AG04449 (cell line): ENCODE measurements at regions not wholly inside any gene's neighbourhood (a gene's known extent, or its start where the extent isn't known, plus 50 kb on each side); places are given as distances from the start of the nearest gene placed in this dataset.

Experiments
- CTCF ChIA-PET: fragments of 350-600 bp; formaldehyde crosslinking; extraction: SDS; loops from one replicate; lab custom pipeline; 2021; ENCODE audit warnings: antibody characterized with exemption; lab: Yijun Ruan, JAX
- POLR2A ChIA-PET: fragments of 400-600, 350-600 bp; formaldehyde crosslinking; extraction: SDS; loops from one replicate; lab custom pipeline; 2020; ENCODE audit warnings: antibody characterized with exemption, inconsistent platforms; lab: Yijun Ruan, JAX
- DNase-seq: peaks from one replicate; pipeline ENCODE4 v3.0.0-alpha.2; 2010; ENCODE audit warnings: low read depth, low spot score
- H3K4me3 ChIP-seq: 2 replicates; pipeline ENCODE4 v1.5.1; 2011; ENCODE audit warnings: low read depth, mild to moderate bottlenecking, control low read depth, low read length
- TF ChIP-seq, protein P1 (sequence below): IDR thresholded peaks from one replicate; pipeline ENCODE4 v1.5.1; 2011; ENCODE audit warnings: mild to moderate bottlenecking, moderate library complexity, low read length, control low read depth, inconsistent platforms; ENCODE audit not compliant: insufficient read depth; ENCODE audit errors: missing control alignments

DNA sequence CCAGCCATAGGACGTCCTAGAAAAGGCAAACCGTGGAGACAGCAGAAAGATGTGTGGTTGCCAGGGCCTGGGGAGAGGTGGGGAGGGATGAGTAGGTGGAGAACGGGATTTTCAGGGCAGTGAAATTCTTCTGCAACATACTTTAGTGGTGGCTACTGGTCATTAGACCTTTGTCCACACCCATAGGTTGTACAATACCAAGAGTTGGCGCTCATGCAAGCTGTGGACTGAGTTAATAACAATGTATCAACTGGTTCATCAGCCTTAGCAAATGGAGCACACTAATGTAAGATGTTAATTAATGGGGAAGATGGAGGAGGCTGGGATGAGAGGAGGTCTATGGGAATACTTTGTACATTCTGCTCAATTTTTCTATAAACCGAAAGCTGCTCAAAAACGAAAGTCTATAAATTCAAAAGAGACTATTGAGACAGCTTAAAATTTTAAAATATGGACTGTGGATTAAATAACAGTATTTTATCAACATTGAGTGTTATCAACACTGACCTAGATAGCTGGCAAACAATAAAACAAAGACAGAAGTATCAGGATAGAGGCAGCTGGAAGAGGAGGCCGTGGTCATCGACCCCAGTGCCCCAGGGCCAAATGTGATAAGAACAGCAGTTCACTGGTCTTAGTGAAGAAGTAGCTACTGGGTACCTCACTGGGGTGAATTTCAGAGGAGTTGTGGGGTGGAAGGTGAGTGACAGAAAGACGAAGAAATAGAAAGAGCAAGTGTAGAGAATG, 90.9 kb downstream of the SYNE3 start:
- POLR2A ChIA-PET, result no interaction called here
- CTCF ChIA-PET, result interaction anchor here (1.3 to 6.9 kb wide), 3 partner anchors 9 to 102 kb away, joined by 3 to 76 read pairs (median 5); no protein-coding TSS in a partner anchor
- no peak overlapping the region for H3K4me3 ChIP-seq
- TF ChIP-seq, protein P1, sequence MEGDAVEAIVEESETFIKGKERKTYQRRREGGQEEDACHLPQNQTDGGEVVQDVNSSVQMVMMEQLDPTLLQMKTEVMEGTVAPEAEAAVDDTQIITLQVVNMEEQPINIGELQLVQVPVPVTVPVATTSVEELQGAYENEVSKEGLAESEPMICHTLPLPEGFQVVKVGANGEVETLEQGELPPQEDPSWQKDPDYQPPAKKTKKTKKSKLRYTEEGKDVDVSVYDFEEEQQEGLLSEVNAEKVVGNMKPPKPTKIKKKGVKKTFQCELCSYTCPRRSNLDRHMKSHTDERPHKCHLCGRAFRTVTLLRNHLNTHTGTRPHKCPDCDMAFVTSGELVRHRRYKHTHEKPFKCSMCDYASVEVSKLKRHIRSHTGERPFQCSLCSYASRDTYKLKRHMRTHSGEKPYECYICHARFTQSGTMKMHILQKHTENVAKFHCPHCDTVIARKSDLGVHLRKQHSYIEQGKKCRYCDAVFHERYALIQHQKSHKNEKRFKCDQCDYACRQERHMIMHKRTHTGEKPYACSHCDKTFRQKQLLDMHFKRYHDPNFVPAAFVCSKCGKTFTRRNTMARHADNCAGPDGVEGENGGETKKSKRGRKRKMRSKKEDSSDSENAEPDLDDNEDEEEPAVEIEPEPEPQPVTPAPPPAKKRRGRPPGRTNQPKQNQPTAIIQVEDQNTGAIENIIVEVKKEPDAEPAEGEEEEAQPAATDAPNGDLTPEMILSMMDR, result no peak
- no peak for DNase-seq

DNA sequence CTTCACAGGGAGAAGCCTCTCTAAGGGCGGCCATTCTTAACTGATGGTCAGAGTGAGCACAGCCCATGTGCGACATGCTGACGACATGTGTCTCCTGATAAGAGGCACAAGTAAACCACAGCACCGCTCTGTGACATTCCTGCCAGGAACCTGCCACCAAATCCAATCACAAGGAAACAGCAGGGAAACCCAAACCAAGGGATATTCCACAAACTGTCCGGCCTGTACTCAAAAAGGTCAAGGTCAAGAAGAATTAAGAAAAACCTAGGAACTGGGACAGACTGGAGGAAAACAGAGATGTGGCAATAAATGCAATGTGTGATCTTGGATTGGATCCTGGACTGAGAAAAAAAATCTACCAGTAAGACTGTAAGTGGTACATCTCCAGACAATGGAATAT, 91.9 kb downstream of the SYNE3 start:
- POLR2A ChIA-PET, result no interaction called here
- DNase-seq, result no peak
- TF ChIP-seq, protein P1, result no peak
- no peak overlapping the region for H3K4me3 ChIP-seq
- CTCF ChIA-PET, result interaction anchor here (1.3 to 6.9 kb wide), 3 partner anchors 8 to 103 kb away, joined by 3 to 76 read pairs (median 5); no protein-coding TSS in a partner anchor

DNA sequence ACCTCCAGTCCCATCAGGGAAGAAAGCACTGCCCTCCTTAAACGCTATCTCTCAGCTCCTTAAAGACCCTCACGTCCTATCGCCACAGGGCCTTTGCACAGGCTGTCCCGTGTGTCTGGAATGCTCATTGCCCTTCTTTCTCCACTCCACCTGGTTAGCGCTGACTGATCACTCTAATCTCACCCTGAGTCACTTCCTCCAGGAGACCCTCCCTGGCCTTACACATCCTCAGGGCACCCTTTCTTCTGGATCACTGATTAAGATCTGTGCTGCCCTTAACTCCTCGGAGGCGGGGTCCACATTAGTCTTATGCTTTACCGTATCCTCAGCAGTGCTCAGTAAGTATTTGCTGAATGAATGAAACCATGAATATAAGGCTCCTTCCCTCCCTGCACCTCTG, 94.7 kb downstream of the SYNE3 start:
- CTCF ChIA-PET, result interaction anchor here (1.4 to 1.6 kb wide), 2 partner anchors 12 to 21 kb away, joined by 3 to 4 read pairs; no protein-coding TSS in a partner anchor
- TF ChIP-seq, protein P1, result no peak
- no peak for DNase-seq
- no peak overlapping the region for H3K4me3 ChIP-seq
- POLR2A ChIA-PET, result no interaction called here

DNA sequence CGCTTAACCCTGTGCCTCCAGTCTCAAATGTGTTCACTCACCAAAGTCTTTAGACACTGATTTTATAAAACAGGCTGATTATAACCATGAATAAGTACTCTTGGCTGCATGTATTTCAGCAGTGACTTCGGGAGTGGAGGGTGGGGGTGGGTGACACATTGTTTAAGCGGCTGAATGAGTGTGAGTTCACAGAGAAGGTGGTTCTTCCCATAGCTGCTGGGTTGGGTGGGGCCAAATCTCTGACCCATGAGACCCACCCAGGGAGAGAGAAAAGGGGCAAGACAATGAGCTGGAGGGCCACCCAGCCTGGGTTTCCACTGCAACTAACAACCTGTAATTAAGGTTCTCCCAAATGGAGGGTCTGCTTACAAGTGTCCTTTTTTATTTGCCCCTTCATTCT, 96.4 kb downstream of the SYNE3 start:
- TF ChIP-seq, protein P1, result no peak
- H3K4me3 ChIP-seq, result no peak overlapping the region
- DNase-seq, result no peak
- CTCF ChIA-PET, result no interaction called here
- POLR2A ChIA-PET, result no interaction called here

DNA sequence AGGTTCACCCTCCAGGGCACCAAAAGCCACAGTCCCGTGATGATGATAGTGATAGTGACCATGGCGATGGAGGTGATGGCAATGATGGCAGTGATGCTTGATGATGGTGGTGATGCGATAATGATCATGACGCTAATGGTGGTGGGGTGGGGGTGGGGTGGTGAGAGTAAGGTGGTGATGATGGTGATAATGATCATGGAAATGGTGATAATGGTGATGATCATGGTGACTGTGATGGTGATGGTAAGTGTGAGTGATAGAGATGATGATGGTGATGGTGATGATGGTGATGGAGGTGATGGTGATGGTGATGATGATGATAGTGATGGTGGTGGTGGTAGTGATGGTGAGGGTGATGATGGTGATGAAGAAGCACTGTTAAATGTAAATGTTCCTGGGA, 96.9 kb downstream of the SYNE3 start:
- ChIA-PET POLR2A (no interaction called here), CTCF (no interaction called here)
- TF ChIP-seq, protein P1, result no peak
- DNase-seq, result no peak
- H3K4me3 ChIP-seq, result no peak overlapping the region

DNA sequence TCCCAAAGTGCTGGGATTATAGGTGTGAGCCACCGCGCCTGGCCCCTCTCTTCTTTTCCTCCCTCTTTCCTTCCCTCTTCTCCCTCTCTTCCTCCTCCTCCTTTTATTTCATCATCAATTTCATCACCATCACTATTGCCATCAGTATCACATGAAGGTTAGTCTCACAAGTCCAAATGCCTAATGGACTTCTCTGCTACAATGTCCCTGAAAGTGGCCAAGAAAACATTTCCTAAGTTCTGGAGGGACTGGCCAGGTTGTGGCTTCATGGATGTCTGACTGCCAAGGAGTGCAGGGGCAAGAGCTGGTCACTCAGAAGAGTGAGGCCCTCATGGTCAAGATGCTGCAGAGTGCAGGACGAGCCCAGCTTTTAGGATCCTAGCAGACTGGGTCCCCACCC, 97.6 kb downstream of the SYNE3 start:
- DNase-seq, result no peak
- ChIA-PET CTCF (no interaction called here), POLR2A (no interaction called here)
- H3K4me3 ChIP-seq, result no peak overlapping the region
- TF ChIP-seq, protein P1, result no peak
